HL-60 (cell line): ENCODE measurements at regions not wholly inside any gene's neighbourhood (a gene's known extent, or its start where the extent isn't known, plus 50 kb on each side); places are given as distances from the start of the nearest gene placed in this dataset.

Experiments
- GABPA ChIP-seq: IDR thresholded peaks from 2 replicates; pipeline ENCODE4 v1.6.1; 2012; ENCODE audit warnings: low read depth
- POLR2AphosphoS5 ChIP-seq: IDR thresholded peaks from 2 replicates; pipeline ENCODE4 v1.6.1; 2012; ENCODE audit warnings: low read depth
- SPI1 ChIP-seq: IDR thresholded peaks from 2 replicates; pipeline ENCODE4 v1.6.1; 2012; ENCODE audit warnings: low read depth, mild to moderate bottlenecking, borderline replicate concordance
- TF ChIP-seq, protein P1 (sequence below): IDR thresholded peaks from one replicate; pipeline ENCODE4 v1.5.1; 2011; ENCODE audit warnings: low read length, control low read depth, inconsistent platforms; ENCODE audit not compliant: insufficient read depth
- TF ChIP-seq, protein P2 (sequence below): IDR thresholded peaks from 2 replicates; pipeline ENCODE4 v1.6.1; 2012; ENCODE audit warnings: low read depth; ENCODE audit not compliant: insufficient replicate concordance

- TF ChIP-seq POLR2AphosphoS5 (no peak), GABPA (no peak), SPI1 (no peak)
- TF ChIP-seq, protein P1, sequence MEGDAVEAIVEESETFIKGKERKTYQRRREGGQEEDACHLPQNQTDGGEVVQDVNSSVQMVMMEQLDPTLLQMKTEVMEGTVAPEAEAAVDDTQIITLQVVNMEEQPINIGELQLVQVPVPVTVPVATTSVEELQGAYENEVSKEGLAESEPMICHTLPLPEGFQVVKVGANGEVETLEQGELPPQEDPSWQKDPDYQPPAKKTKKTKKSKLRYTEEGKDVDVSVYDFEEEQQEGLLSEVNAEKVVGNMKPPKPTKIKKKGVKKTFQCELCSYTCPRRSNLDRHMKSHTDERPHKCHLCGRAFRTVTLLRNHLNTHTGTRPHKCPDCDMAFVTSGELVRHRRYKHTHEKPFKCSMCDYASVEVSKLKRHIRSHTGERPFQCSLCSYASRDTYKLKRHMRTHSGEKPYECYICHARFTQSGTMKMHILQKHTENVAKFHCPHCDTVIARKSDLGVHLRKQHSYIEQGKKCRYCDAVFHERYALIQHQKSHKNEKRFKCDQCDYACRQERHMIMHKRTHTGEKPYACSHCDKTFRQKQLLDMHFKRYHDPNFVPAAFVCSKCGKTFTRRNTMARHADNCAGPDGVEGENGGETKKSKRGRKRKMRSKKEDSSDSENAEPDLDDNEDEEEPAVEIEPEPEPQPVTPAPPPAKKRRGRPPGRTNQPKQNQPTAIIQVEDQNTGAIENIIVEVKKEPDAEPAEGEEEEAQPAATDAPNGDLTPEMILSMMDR = no peak
- TF ChIP-seq, protein P2, sequence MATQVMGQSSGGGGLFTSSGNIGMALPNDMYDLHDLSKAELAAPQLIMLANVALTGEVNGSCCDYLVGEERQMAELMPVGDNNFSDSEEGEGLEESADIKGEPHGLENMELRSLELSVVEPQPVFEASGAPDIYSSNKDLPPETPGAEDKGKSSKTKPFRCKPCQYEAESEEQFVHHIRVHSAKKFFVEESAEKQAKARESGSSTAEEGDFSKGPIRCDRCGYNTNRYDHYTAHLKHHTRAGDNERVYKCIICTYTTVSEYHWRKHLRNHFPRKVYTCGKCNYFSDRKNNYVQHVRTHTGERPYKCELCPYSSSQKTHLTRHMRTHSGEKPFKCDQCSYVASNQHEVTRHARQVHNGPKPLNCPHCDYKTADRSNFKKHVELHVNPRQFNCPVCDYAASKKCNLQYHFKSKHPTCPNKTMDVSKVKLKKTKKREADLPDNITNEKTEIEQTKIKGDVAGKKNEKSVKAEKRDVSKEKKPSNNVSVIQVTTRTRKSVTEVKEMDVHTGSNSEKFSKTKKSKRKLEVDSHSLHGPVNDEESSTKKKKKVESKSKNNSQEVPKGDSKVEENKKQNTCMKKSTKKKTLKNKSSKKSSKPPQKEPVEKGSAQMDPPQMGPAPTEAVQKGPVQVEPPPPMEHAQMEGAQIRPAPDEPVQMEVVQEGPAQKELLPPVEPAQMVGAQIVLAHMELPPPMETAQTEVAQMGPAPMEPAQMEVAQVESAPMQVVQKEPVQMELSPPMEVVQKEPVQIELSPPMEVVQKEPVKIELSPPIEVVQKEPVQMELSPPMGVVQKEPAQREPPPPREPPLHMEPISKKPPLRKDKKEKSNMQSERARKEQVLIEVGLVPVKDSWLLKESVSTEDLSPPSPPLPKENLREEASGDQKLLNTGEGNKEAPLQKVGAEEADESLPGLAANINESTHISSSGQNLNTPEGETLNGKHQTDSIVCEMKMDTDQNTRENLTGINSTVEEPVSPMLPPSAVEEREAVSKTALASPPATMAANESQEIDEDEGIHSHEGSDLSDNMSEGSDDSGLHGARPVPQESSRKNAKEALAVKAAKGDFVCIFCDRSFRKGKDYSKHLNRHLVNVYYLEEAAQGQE = no peak
These were observed 134.2 kb upstream of the IFNGR1 start for GRCh38 chr6:137353346-137353745.
